Right forelimb (tissue), 1 donor: ENCODE measurements at regions not wholly inside any gene's neighbourhood (a gene's known extent, or its start where the extent isn't known, plus 50 kb on each side); places are given as distances from the start of the nearest gene placed in this dataset.

Experiments used
- DNase-seq: peaks from one replicate; pipeline ENCODE4 v3.0.0-alpha.2; 2018

GRCh38 chr5:109529987-109530386 is 120.2 kb upstream of the PJA2 start:
- no peak for DNase-seq

GRCh38 chr5:109529520-109529919 is 119.7 kb upstream of the PJA2 start:
- DNase-seq: peak; percentile 51

- DNase-seq: no peak
These were observed 114.8 kb upstream of the PJA2 start for GRCh38 chr5:109524555-109524954.

GRCh38 chr5:109524026-109524425 is 114.3 kb upstream of the PJA2 start:
- DNase-seq: no peak

- DNase-seq: no peak
These were observed 112.6 kb upstream of the PJA2 start for GRCh38 chr5:109522404-109522803.

- no peak for DNase-seq
These were observed 109.6 kb upstream of the PJA2 start for GRCh38 chr5:109519416-109519815.

GRCh38 chr5:109516390-109516789 is 106.6 kb upstream of the PJA2 start:
- DNase-seq: no peak

- no peak for DNase-seq
These were observed 102.4 kb upstream of the PJA2 start for GRCh38 chr5:109511980-109512734.

- DNase-seq: no peak
These were observed 96.8 kb upstream of the PJA2 start for GRCh38 chr5:109506556-109506955.

GRCh38 chr5:109496112-109496511 is 86.3 kb upstream of the PJA2 start:
- DNase-seq: no peak

- no peak for DNase-seq
These were observed 78.1 kb upstream of the PJA2 start for GRCh38 chr5:109487753-109488420.

GRCh38 chr5:109486200-109486804 is 76.5 kb upstream of the PJA2 start:
- DNase-seq: peak; percentile 55

GRCh38 chr5:109485030-109485429 is 75.3 kb upstream of the PJA2 start:
- DNase-seq: no peak

GRCh38 chr5:109484597-109484996 is 74.8 kb upstream of the PJA2 start:
- DNase-seq: no peak

- DNase-seq: no peak
These were observed 73.7 kb upstream of the PJA2 start for GRCh38 chr5:109483395-109483971.

GRCh38 chr5:109482748-109483147 is 73.0 kb upstream of the PJA2 start:
- no peak for DNase-seq

- DNase-seq: no peak
These were observed 69.6 kb upstream of the PJA2 start for GRCh38 chr5:109479260-109479860.

GRCh38 chr5:109478830-109479229 is 69.1 kb upstream of the PJA2 start:
- DNase-seq: no peak

GRCh38 chr5:109476292-109476691 is 66.5 kb upstream of the PJA2 start:
- DNase-seq: no peak

- DNase-seq: no peak
These were observed 60.3 kb upstream of the PJA2 start for GRCh38 chr5:109469896-109470662.

- DNase-seq: peak; percentile 92
These were observed 59.1 kb upstream of the PJA2 start for GRCh38 chr5:109468737-109469420.

GRCh38 chr5:109468288-109468676 is 58.5 kb upstream of the PJA2 start:
- DNase-seq: no peak
